ENCODE measurements at regions not wholly inside any gene's neighbourhood (a gene's known extent, or its start where the extent isn't known, plus 50 kb on each side); places are given as distances from the start of the nearest gene placed in this dataset.
A peak's percentile ranks its signal among the peaks of the same experiment; 100 is the strongest.
"Not testable (repeated sequence)": the region's sequence is repeated elsewhere in the genome, so short reads cannot be mapped to it uniquely, and the experiment has no call there.

DNA sequence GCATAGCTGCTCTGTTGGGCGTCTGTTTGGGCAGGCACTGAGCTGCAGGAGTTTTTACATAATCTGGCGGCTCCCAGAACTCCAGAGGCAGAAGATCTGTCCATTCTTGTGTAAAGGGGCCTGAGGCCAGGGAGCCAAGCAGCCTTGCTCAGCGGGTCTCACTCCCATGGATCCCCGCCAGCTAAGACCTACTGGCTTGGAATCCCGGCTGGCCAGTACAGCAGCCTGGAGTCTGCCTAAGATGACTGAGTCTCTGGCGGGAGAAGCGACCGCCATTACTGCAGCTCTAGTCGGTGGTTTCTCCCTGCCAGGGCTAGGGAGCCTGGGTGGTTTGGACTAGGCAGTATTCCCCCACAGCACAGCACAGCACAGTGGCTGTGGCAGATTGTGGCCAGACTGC lies 268.4 kb upstream of the SYNCRIP start:
- peaks cover 6% of the 10 kb centered on the region for H3K27me3 Mint-ChIP-seq (ENCODE audit: low read depth)
- H3K9me3 Mint-ChIP-seq, result no peaks in the 10 kb centered on the region
- H3K4me3 Mint-ChIP-seq, result no peak overlapping the region
- DNase-seq, result no peak
- no peaks in the 10 kb centered on the region for H3K4me1 Mint-ChIP-seq (ENCODE audit: low read depth)
- no peak for ATAC-seq
- H3K36me3 Mint-ChIP-seq (ENCODE audit: insufficient read depth), result no peaks in the 10 kb centered on the region

DNA sequence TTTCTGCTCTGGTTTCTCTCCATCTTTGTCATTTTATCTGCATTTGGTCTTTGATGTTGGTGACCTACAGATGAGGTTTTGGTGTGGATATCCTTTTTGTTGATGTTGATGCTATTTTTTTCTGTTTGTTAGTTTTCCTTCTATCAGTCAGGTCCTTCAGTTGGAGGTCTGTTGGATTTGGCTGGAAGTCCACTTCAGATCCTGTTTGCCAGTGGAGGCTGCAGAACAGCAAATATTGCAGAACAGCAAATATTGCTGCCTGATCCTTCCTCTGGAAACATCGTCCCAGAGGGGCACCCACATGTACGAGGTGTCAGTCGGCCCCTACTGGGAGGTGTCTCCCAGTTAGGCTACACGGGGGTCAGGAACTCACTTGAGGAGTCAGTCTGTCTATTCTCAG lies 265.4 kb upstream of the SYNCRIP start:
- H3K27me3 Mint-ChIP-seq (ENCODE audit: low read depth); H3K4me1 Mint-ChIP-seq (ENCODE audit: low read depth); H3K36me3 Mint-ChIP-seq (ENCODE audit: insufficient read depth); H3K4me3 Mint-ChIP-seq; H3K9me3 Mint-ChIP-seq; DNase-seq; ATAC-seq: not testable (repeated sequence)

DNA sequence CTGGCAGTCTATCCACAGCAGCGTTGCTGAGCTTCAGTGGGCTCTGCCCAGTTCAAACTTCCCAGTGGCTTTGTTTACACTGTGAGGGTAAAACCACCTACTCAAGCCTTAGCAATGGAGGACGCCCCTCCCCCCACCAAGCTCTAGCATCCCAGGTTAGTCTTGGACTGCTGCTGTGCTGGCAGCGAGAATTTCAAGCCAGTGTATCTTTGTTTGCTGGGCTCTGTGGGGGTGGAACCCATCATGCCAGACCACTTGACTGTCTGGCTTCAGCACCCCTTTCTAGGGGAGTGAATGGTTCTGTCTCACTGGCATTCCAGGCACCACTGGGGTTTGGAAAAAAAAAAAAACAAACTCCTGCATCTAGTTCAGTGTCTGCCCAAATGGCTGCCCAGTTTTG lies 249.7 kb upstream of the SYNCRIP start:
- no peaks in the 10 kb centered on the region for H3K4me1 Mint-ChIP-seq (ENCODE audit: low read depth)

DNA sequence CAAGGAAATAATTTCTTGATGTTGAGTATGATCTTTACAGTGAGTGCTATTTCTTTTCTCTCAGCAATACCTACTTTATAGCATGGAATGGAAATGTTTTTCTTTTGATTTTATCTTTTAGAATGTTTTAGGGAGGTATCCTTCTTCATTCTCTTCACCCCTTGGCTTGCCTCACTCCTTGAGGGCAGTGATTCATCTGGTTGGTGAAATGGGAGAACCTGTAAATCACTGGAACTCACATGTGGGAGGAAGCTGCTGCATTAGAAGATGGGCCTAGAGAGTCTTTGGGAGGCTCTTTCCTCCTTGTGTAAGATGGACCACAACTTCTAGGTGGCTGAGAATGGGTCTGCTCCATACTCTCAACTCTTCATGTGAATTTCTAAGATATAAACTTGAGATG lies 244.8 kb upstream of the SYNCRIP start:
- DNase-seq (no peak), ATAC-seq (no peak)
- Mint-ChIP-seq H3K27me3 (ENCODE audit: low read depth) (no peaks in the 10 kb centered on the region), H3K9me3 (peaks cover 13% of the 10 kb centered on the region), H3K4me3 (no peak overlapping the region), H3K4me1 (ENCODE audit: low read depth) (no peaks in the 10 kb centered on the region), H3K36me3 (ENCODE audit: insufficient read depth) (no peaks in the 10 kb centered on the region)

More for the DNA sequence above, 249.7 kb upstream of the SYNCRIP start:
- no peaks in the 10 kb centered on the region for H3K36me3 Mint-ChIP-seq (ENCODE audit: insufficient read depth)
- H3K9me3 Mint-ChIP-seq, result peaks cover 19% of the 10 kb centered on the region
- H3K4me3 Mint-ChIP-seq, result no peak overlapping the region
- DNase-seq, result no peak
- no peak for ATAC-seq
- no peaks in the 10 kb centered on the region for H3K27me3 Mint-ChIP-seq (ENCODE audit: low read depth)

DNA sequence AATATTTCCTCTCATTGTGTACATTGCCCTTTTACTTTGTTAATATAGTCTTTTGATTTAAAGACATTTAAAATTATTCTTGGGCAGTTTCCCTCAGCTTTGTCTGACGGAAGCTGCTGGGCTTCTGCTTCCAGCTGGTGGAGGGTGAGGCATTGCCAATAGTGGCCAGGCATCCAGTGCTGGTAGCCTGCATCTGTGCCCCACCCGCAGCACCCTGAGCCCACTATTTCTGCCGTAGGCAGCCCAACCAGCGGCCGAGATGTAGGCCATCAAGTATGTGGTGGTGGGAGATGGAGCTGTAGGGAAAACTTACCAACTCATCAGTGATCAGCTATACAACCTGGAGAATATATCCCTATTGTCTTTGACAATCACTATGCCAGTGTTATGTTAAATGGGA lies 226.0 kb upstream of the SYNCRIP start:
- Mint-ChIP-seq H3K9me3 (no peaks in the 10 kb centered on the region), H3K4me1 (ENCODE audit: low read depth) (no peaks in the 10 kb centered on the region), H3K4me3 (no peak overlapping the region), H3K36me3 (ENCODE audit: insufficient read depth) (no peaks in the 10 kb centered on the region), H3K27me3 (ENCODE audit: low read depth) (no peaks in the 10 kb centered on the region)
- ATAC-seq (no peak), DNase-seq (no peak)

DNA sequence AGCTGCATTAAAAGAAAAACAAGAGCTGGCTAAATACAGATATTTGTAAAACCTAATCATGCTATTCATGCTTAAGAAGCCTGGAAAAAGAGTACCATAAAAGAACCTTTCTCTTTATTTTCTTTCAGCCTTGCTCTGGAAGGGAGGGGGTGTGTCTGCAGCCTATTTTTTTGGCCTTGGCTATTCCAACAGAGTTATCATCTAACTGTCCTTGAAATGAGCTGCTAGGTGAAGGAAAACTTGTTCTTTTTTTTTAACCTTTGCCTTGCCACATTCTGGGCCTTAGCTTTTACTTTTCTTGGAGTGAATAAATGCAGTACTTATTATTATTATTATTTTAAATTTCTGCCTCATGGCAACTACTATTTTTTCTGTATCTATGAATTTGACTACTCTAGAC lies 224.9 kb upstream of the SYNCRIP start:
- ATAC-seq, result no peak
- Mint-ChIP-seq H3K4me3 (no peak overlapping the region), H3K9me3 (no peaks in the 10 kb centered on the region), H3K36me3 (ENCODE audit: insufficient read depth) (no peaks in the 10 kb centered on the region), H3K27me3 (ENCODE audit: low read depth) (peaks cover 6% of the 10 kb centered on the region), H3K4me1 (ENCODE audit: low read depth) (no peaks in the 10 kb centered on the region)
- DNase-seq, result no peak

DNA sequence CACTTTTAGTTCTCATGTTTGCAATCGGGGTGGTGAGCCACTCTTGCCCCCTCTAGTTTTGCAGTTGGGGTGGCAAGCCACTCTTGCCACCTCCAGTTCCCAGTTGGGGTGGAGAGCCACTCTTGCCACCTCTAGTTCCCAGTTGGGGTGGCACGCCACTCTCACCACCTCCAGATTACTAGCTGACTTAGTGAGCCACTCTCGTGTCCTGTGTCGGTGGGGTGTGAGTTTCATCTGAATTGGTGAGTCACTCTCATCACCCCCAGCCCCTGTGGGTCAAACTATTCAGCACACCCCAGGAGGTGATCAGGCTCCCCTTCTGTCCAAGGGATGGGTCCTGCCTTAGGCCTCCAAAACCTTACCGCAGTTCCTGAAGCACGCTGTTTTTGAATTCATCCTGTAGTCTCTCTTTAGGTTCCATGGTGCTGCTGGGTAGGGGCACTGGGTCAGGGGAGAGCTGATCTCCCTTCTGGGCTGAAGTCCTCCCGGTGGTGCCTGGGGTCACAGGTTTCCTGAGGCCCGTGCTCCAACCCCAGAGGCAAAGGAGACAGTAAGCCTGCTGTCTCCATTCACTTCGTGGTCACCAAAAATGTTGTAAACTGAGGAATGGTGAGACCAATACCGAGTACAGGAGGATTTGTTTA lies 224.2 kb upstream of the SYNCRIP start:
- H3K27me3 Mint-ChIP-seq (ENCODE audit: low read depth), result peaks cover 6% of the 10 kb centered on the region
- H3K9me3 Mint-ChIP-seq, result no peaks in the 10 kb centered on the region
- H3K36me3 Mint-ChIP-seq (ENCODE audit: insufficient read depth), result no peaks in the 10 kb centered on the region
- no peak for DNase-seq
- no peaks in the 10 kb centered on the region for H3K4me1 Mint-ChIP-seq (ENCODE audit: low read depth)
- H3K4me3 Mint-ChIP-seq, result peak overlapping the region; percentile 12
- ATAC-seq, result no peak

DNA sequence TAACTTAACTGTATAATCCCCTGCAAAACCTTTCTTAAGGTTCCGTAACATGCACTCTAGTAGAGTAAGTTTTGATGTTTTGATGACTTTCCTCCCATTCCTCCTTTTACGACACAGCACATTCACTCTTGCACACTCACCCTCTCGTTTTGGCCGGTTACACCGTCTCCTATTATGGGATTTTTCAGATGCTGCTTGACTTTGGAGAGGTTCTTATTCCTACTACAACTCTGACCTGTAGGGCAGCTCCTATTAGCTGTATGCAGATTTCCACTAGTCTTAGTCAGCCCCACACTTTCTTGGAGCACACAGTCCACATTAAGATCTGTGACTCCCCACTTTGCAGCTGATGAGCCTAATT lies 223.7 kb upstream of the SYNCRIP start:
- Mint-ChIP-seq H3K4me1 (ENCODE audit: low read depth) (no peaks in the 10 kb centered on the region), H3K9me3 (no peaks in the 10 kb centered on the region), H3K4me3 (no peak overlapping the region), H3K27me3 (ENCODE audit: low read depth) (peaks cover 9% of the 10 kb centered on the region), H3K36me3 (ENCODE audit: insufficient read depth) (no peaks in the 10 kb centered on the region)
- DNase-seq (no peak), ATAC-seq (no peak)

DNA sequence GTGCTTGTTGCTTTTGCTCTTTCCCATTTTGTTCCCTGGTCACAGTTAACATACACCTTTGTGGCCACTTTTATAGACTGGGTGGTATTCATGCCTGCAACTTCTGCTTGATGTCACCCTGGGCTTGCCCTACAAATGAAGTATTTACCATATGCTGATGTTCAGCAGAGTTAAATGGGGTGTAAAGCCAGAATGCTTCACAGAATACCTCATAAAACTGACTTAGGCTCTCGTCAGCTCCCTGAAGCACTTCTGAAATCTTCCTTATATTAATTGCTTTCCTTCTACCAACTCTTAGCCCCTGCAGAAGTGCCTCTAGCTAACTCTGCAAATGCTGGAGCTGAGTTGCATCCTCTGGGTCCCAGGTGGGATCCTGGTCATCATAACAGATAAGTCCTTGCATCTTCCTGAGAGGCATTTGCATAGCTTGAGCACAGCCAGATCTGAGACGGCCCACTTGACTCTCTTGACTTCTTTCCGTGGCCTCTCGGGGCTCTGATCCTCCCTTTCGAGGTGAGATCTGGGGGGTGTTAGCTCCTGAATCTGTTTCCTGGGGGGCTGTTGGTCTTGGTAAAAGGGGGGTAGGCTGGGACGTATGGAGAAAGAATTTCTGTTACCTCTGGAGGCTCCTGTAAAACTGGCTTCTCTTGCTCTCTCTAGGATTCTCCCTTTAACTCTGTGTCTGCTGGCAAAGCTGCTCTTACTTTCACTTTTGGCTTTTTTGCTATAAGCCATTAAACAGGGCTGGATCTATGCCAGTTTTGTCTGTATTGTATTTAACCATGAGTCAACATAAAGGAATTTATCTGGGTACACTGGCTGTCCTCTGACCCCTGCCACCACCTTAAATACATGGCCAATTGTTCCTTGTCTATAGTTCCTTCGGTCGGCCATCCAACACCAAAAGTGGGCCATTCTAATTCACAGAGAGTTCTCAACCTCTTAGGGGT lies 223.0 kb upstream of the SYNCRIP start:
- H3K4me1 Mint-ChIP-seq (ENCODE audit: low read depth), result no peaks in the 10 kb centered on the region
- DNase-seq (no peak), ATAC-seq (peak in 1 of 2 donors; percentile 51)

DNA sequence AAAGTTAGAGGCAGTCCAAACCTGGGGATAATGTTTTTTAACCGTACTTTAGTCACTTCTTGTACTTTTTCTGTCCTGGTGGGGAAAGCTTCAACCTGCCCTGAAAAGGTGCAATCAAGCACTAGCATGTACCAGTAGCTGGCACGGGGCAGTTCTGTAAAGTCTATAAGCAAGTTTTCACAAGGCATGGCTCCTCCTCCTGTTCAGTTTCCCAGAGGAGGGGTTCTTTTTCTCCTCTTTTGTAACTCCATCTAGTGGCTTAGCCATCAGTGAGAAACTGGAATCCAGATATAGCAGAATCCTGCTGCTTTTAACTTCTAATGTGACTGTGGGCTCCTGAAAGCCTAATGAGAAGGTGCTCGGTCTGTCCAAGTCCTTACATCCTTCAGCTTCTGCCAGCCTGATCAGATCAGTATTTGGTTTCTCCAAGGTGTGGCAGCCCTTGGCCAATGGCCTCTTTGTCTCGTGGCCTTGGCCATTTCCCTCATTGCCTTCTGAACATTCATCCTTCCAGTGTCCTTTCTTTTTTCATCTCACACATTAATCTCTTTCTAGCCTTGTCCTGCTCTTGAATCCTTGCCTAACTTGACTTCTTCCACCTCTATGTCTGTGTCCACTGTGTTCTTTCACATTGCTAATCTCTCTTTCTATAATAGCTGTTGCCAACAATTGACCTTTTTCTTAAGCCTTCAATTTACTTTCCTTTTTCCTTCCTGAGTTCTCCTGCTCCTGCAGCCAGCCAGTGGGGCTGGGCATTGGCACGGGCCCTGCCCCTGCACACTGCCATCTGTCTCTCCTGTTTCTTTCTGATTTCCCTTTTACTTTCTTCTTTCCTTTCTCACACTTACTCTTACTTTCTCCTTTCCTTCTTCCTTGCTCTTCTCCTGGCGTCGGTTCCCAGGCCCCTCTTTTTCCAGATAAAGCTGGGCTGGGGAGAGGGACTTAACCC lies 222.0 kb upstream of the SYNCRIP start:
- H3K4me3 Mint-ChIP-seq, result no peak overlapping the region
- no peaks in the 10 kb centered on the region for H3K9me3 Mint-ChIP-seq

More for the DNA sequence above, 223.0 kb upstream of the SYNCRIP start:
- H3K9me3 Mint-ChIP-seq, result no peaks in the 10 kb centered on the region
- peaks cover 9% of the 10 kb centered on the region for H3K27me3 Mint-ChIP-seq (ENCODE audit: low read depth)
- H3K36me3 Mint-ChIP-seq (ENCODE audit: insufficient read depth), result no peaks in the 10 kb centered on the region
- no peak overlapping the region for H3K4me3 Mint-ChIP-seq

DNA sequence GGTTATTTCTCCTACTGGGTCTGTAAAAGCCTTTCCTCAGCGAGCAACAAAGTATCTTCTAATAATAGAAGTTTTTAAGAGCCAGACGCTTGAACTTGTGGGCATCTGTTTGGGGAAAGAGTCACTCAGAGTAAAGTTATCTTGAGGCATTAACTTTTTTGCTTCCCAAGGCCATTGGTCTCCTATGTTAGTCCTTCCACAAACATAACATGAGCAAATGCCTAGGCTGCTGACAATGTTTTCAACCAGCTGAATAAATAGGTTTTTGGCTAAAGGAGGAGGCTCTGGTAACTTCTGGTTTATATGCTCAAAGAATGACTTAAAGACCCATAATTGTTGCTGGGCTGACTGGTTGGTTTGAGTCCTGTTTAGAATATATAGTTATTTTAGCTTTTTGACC lies 213.5 kb upstream of the SYNCRIP start:
- H3K4me1 Mint-ChIP-seq (ENCODE audit: low read depth), result no peaks in the 10 kb centered on the region
- no peak for DNase-seq
- H3K27me3 Mint-ChIP-seq (ENCODE audit: low read depth), result peaks cover 9% of the 10 kb centered on the region
- ATAC-seq, result no peak
- H3K9me3 Mint-ChIP-seq, result peaks cover under 1% of the 10 kb centered on the region
- H3K36me3 Mint-ChIP-seq (ENCODE audit: insufficient read depth), result no peaks in the 10 kb centered on the region
- H3K4me3 Mint-ChIP-seq, result no peak overlapping the region

More for the DNA sequence above, 222.0 kb upstream of the SYNCRIP start:
- DNase-seq (no peak), ATAC-seq (no peak)
- no peaks in the 10 kb centered on the region for H3K4me1 Mint-ChIP-seq (ENCODE audit: low read depth)
- peaks cover 11% of the 10 kb centered on the region for H3K27me3 Mint-ChIP-seq (ENCODE audit: low read depth)
- no peaks in the 10 kb centered on the region for H3K36me3 Mint-ChIP-seq (ENCODE audit: insufficient read depth)

DNA sequence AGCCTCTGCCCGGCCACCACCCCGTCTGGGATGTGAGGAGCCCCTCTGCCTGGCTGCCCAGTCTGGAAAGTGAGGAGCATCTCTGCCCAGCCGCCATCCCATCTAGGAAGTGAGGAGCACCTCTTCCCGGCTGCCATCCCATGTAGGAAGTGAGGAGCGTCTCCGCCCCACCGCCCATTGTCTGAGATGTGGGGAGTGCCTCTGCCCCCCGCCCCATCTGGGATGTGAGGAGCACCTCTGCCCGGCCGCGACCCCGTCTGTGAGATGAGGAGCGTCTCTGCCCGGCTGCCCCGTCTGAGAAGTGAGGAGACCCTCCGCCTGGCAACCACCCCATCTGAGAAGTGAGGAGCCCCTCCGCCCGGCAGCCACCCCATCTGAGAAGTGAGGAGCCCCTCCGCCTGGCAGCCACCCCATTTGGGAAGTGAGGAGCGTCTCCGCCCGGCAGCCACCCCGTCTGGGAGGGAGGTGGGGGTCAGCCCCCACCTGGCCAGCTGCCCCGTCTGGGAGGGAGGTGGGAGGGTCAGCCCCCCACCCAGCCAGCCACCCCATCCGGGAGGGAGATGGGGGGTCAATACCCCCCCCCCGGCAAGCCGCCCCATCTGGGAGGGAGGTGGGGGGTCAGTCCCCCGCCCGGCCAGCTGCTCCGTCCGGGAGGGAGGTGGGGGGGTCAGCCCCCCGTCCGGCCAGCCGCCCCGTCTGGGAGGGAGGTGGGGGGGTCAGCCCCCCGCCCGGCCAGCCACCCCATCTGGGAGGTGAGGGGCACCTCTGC lies 195.8 kb upstream of the SYNCRIP start:
- not testable (repeated sequence) for H3K9me3 Mint-ChIP-seq; H3K4me1 Mint-ChIP-seq (ENCODE audit: low read depth); H3K27me3 Mint-ChIP-seq (ENCODE audit: low read depth); ATAC-seq; H3K4me3 Mint-ChIP-seq; H3K36me3 Mint-ChIP-seq (ENCODE audit: insufficient read depth); DNase-seq

DNA sequence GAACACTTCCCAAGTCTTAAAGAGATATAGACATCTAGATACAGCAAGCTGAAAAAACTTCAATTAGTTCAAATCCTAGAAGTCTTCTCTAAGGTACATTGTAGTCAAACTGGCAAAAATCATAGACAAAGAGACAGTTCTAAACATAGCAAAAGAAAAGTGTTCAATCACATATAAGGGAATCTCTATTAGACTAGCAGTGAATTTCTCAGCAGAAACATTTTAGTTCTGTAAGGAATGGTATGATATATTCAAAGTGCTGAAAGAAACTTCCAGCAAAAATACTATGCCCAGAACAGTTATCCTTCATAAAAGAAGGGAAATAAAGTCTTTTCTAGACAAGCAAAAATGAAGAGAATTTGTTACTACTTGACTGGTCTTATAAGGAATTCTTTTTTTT lies 186.3 kb upstream of the SYNCRIP start:
- Mint-ChIP-seq H3K27me3 (ENCODE audit: low read depth) (no peaks in the 10 kb centered on the region), H3K4me3 (no peak overlapping the region), H3K9me3 (peaks cover 14% of the 10 kb centered on the region), H3K4me1 (ENCODE audit: low read depth) (no peaks in the 10 kb centered on the region), H3K36me3 (ENCODE audit: insufficient read depth) (no peaks in the 10 kb centered on the region)
- no peak for ATAC-seq
- no peak for DNase-seq

DNA sequence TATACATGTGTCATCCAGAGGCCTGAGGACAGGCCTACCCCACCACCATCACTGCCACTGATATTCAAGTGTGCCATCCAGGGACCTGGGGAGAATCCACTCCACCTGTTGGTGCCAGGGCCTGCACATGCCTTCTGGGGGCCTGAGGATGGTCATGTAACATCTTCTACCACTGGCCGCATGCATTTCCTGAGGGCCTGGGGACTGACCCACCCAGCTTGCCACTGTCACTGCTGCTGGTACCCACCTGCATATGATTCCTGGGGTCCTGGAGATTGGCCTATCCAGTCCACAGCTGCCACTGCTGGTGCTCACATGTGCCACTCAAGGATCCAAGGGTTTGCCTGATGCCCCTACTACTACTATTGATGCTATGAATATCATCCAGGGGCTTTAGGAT lies 184.3 kb upstream of the SYNCRIP start:
- no peak for ATAC-seq
- Mint-ChIP-seq H3K27me3 (ENCODE audit: low read depth) (no peaks in the 10 kb centered on the region), H3K9me3 (peaks cover 31% of the 10 kb centered on the region), H3K4me1 (ENCODE audit: low read depth) (no peaks in the 10 kb centered on the region), H3K4me3 (no peak overlapping the region), H3K36me3 (ENCODE audit: insufficient read depth) (no peaks in the 10 kb centered on the region)
- no peak for DNase-seq

All from activated T-cell treated with anti-CD3 and anti-CD28 coated beads, Interleukin-2, amount 50 U/mL, for 4 hours (primary cell).